C4-2B (cell line): ENCODE measurements at regions not wholly inside any gene's neighbourhood (a gene's known extent, or its start where the extent isn't known, plus 50 kb on each side); places are given as distances from the start of the nearest gene placed in this dataset.

Experiments
- H3K27ac ChIP-seq: fragments of 450-650 bp; 2 replicates; pipeline ENCODE4 v1.5.1; 2017
- CTCF ChIP-seq: fragments of 450-650 bp; conservative IDR thresholded peaks from 2 replicates; pipeline ENCODE4 v1.5.1; 2017; ENCODE audit warnings: mild to moderate bottlenecking
- ZFX ChIP-seq: fragments of 450-650 bp; IDR thresholded peaks from 2 replicates; pipeline ENCODE4 v1.6.1; 2017

- no peak for TF ChIP-seq ZFX
- TF ChIP-seq CTCF, result no peak
- no peak overlapping the region for H3K27ac ChIP-seq
These were observed 87.7 kb upstream of the CXCR4 start for GRCh38 chr2:136205615-136206014.

GRCh38 chr2:136204971-136205370, 87.0 kb upstream of the CXCR4 start:
- no peak overlapping the region for H3K27ac ChIP-seq
- TF ChIP-seq CTCF, result no peak
- TF ChIP-seq ZFX, result no peak

GRCh38 chr2:136195226-136195625, 77.3 kb upstream of the CXCR4 start:
- H3K27ac ChIP-seq, result no peak overlapping the region
- TF ChIP-seq ZFX (no peak), CTCF (no peak)

- TF ChIP-seq ZFX (no peak), CTCF (no peak)
- no peak overlapping the region for H3K27ac ChIP-seq
These were observed 73.1 kb upstream of the CXCR4 start for GRCh38 chr2:136191041-136191440.

- H3K27ac ChIP-seq, result no peak overlapping the region
- TF ChIP-seq CTCF (no peak), ZFX (no peak)
These were observed 71.4 kb upstream of the CXCR4 start for GRCh38 chr2:136189221-136189782.

- no peak overlapping the region for H3K27ac ChIP-seq
- TF ChIP-seq ZFX (no peak), CTCF (no peak)
These were observed 70.1 kb upstream of the CXCR4 start for GRCh38 chr2:136188086-136188485.

- TF ChIP-seq CTCF (no peak), ZFX (no peak)
- H3K27ac ChIP-seq, result no peak overlapping the region
These were observed 68.2 kb upstream of the CXCR4 start for GRCh38 chr2:136185981-136186776.
